H1 (cell line): ENCODE measurements at regions not wholly inside any gene's neighbourhood (a gene's known extent, or its start where the extent isn't known, plus 50 kb on each side); places are given as distances from the start of the nearest gene placed in this dataset.

Source experiments
- CTCF ChIA-PET: fragments of 300-600 bp; sonication (Branson Sonifier 250); formaldehyde crosslinking; loops from one replicate; lab custom pipeline; 2021; ENCODE audit not compliant: partially characterized antibody; lab: Charles Lee
- POLR2A ChIA-PET: fragments of 300-600 bp; sonication (Branson Sonifier 250); formaldehyde crosslinking; loops from one replicate; lab custom pipeline; 2021; ENCODE audit warnings: inconsistent platforms; ENCODE audit not compliant: partially characterized antibody; lab: Charles Lee
- DNase-seq, 2 experiments: peaks; one replicate each; pipeline versions ENCODE4 v3.0.0 to v3.0.0-alpha.2; 2010 to 2022; ENCODE audit warnings: low spot score in 2 of 2, low read depth in 1 of 2, mixed read lengths in 1 of 2
- FAIRE-seq: peaks from 2 replicates; lab custom pipeline; 2011; peaks lifted over from hg19 to GRCh38; lab: Jason Lieb, UNC
- H2AFZ ChIP-seq: 2 replicates; pipeline ENCODE4 v1.8.1; 2012; ENCODE audit warnings: low read length, inconsistent platforms
- H2AK5ac ChIP-seq: 2 replicates; pipeline ENCODE4 v1.6.1; 2013; ENCODE audit warnings: low read depth, low read length
- H2BK120ac ChIP-seq: replicated peaks from 2 replicates; pipeline ENCODE3; 2013; ENCODE audit warnings: low read depth, low read length, inconsistent platforms
- H2BK12ac ChIP-seq: 2 replicates; pipeline ENCODE4 v1.6.1; 2013; ENCODE audit warnings: low read depth, low read length
- H2BK15ac ChIP-seq: 2 replicates; pipeline ENCODE4 v1.6.1; 2013; ENCODE audit warnings: low read length
- H2BK20ac ChIP-seq: 2 replicates; pipeline ENCODE4 v1.6.1; 2013; ENCODE audit warnings: low read length
- H2BK5ac ChIP-seq: 2 replicates; pipeline ENCODE4 v1.6.1; 2013; ENCODE audit warnings: low read depth, low read length
- H3K14ac ChIP-seq: 2 replicates; pipeline ENCODE4 v1.6.1; 2013; ENCODE audit warnings: inconsistent platforms; ENCODE audit not compliant: insufficient read length
- H3K18ac ChIP-seq: 2 replicates; pipeline ENCODE4 v1.6.1; 2013; ENCODE audit warnings: low read length; ENCODE audit errors: extremely low read depth
- H3K23ac ChIP-seq: 2 replicates; pipeline ENCODE4 v1.6.1; 2013; ENCODE audit warnings: inconsistent platforms; ENCODE audit not compliant: insufficient read length
- H3K23me2 ChIP-seq: 2 replicates; pipeline ENCODE4 v1.6.1; 2013; ENCODE audit warnings: low read depth, low read length
- H3K27ac ChIP-seq: 2 replicates; pipeline ENCODE4 v1.6.1; 2011; ENCODE audit warnings: low read depth, low read length, inconsistent platforms
- H3K27me3 ChIP-seq, 4 experiments: replicated peaks in 1 of 4; 1 replicate in 1 of 4; 2 replicates in 3 of 4; pipeline versions ENCODE4 v1.6.1 to v1.8.1; 2011 to 2013; ENCODE audit warnings: low read length in 3 of 4, mild to moderate bottlenecking in 3 of 4, inconsistent platforms in 2 of 4, mixed read lengths in 2 of 4, moderate library complexity in 1 of 4; ENCODE audit not compliant: control insufficient read depth in 3 of 4, insufficient read depth in 3 of 4; ENCODE audit errors: extremely low read depth in 1 of 4
- H3K36me3 ChIP-seq, 4 experiments: 2 replicates each; pipeline versions ENCODE4 v1.6.1 to v1.8.1; 2011 to 2013; ENCODE audit warnings: mild to moderate bottlenecking in 4 of 4, low read length in 3 of 4, moderate library complexity in 2 of 4, control low read depth in 1 of 4, inconsistent platforms in 1 of 4; ENCODE audit not compliant: insufficient read depth in 4 of 4, control insufficient read depth in 2 of 4
- H3K4ac ChIP-seq: replicated peaks from 2 replicates; pipeline ENCODE3; 2013; ENCODE audit warnings: low read length, low read depth, mixed read lengths, inconsistent platforms; ENCODE audit not compliant: insufficient read length
- H3K4me1 ChIP-seq, 4 experiments: replicated peaks in 1 of 4; 1 replicate in 1 of 4; 2 replicates in 3 of 4; pipeline versions ENCODE4 v1.6.1 to v1.8.1; 2011 to 2013; ENCODE audit warnings: low read length in 3 of 4, inconsistent platforms in 2 of 4, mixed read lengths in 1 of 4; ENCODE audit not compliant: insufficient read depth in 4 of 4, control insufficient read depth in 3 of 4
- H3K4me2 ChIP-seq, 2 experiments: 2 replicates each; pipeline versions ENCODE4 v1.6.1 to v1.8.1; 2011 to 2013; ENCODE audit warnings: low read depth in 2 of 2, low read length in 2 of 2, control low read depth in 1 of 2, inconsistent platforms in 1 of 2, mild to moderate bottlenecking in 1 of 2; ENCODE audit not compliant: insufficient read depth in 1 of 2
- H3K4me3 ChIP-seq, 4 experiments: fragments of 200-600, 300-600 bp in 1 of 4; sonication (generic), shearing (Covaris generic), sonication (Bioruptor Twin) in 1 of 4; 2 replicates each; pipeline versions ENCODE4 v1.5.1 to v1.8.1; 2011 to 2016; ENCODE audit warnings: low read length in 4 of 4, low read depth in 3 of 4, control low read depth in 2 of 4, inconsistent platforms in 2 of 4, mild to moderate bottlenecking in 2 of 4, mixed read lengths in 1 of 4, moderate library complexity in 1 of 4; ENCODE audit not compliant: insufficient read depth in 2 of 4; ENCODE audit errors: extremely low read depth in 1 of 4
- H3K56ac ChIP-seq: replicated peaks from 2 replicates; pipeline ENCODE3; 2013; ENCODE audit warnings: low read depth, mild to moderate bottlenecking, mixed read lengths, low read length, inconsistent platforms; ENCODE audit not compliant: insufficient read length
- H3K79me1 ChIP-seq: 2 replicates; pipeline ENCODE4 v1.6.1; 2013; ENCODE audit warnings: low read depth, low read length, control low read depth
- H3K79me2 ChIP-seq, 2 experiments: 2 replicates each; pipeline versions ENCODE4 v1.6.1 to v1.8.1; 2012 to 2013; ENCODE audit warnings: low read length in 2 of 2, mild to moderate bottlenecking in 2 of 2, inconsistent platforms in 1 of 2; ENCODE audit not compliant: insufficient read depth in 2 of 2, control insufficient read depth in 1 of 2
- H3K9ac ChIP-seq, 4 experiments: replicated peaks in 1 of 4; 1 replicate in 1 of 4; 2 replicates in 3 of 4; pipeline versions ENCODE4 v1.6.1 to v1.8.1; 2011 to 2013; ENCODE audit warnings: low read depth in 3 of 4, low read length in 3 of 4, control low read depth in 2 of 4, mild to moderate bottlenecking in 2 of 4, moderate library complexity in 2 of 4, inconsistent platforms in 1 of 4; ENCODE audit errors: extremely low read depth in 1 of 4
- H3K9me3 ChIP-seq, 2 experiments: 2 replicates each; pipeline versions ENCODE4 v1.6.1 to v1.8.1; 2012 to 2013; ENCODE audit warnings: mild to moderate bottlenecking in 2 of 2, moderate library complexity in 2 of 2, control low read depth in 1 of 2, inconsistent platforms in 1 of 2, low read depth in 1 of 2, low read length in 1 of 2, mixed read lengths in 1 of 2; ENCODE audit not compliant: insufficient read depth in 2 of 2
- H4K20me1 ChIP-seq, 2 experiments: replicated peaks in 1 of 2; 2 replicates each; pipeline versions ENCODE3 to v1.8.1; 2011 to 2013; ENCODE audit warnings: inconsistent platforms in 2 of 2, low read length in 2 of 2, mild to moderate bottlenecking in 1 of 2; ENCODE audit not compliant: insufficient read depth in 2 of 2, control insufficient read depth in 1 of 2
- H4K5ac ChIP-seq: 2 replicates; pipeline ENCODE4 v1.6.1; 2013; ENCODE audit warnings: low read length, low read depth, mixed read lengths, inconsistent platforms; ENCODE audit not compliant: insufficient read length
- H4K8ac ChIP-seq: 2 replicates; pipeline ENCODE4 v1.8.0; 2013; ENCODE audit warnings: mild to moderate bottlenecking, moderate library complexity, low read length, inconsistent platforms; ENCODE audit not compliant: insufficient read depth; ENCODE audit errors: extremely low read depth
- H4K91ac ChIP-seq: replicated peaks from 2 replicates; pipeline ENCODE3; 2013; ENCODE audit warnings: low read length, mixed read lengths, inconsistent platforms; ENCODE audit not compliant: insufficient read length
- WGBS, 2 experiments: shearing (Covaris generic) in 1 of 2; methylation state at CpG; one replicate each; pipeline versions ENCODE4 v1.1.6 to v1.1.7; 2013 to 2015; ENCODE audit warnings: low lambda C conversion rate in 2 of 2, mixed read lengths in 2 of 2, inconsistent platforms in 1 of 2, low coverage in 1 of 2, missing lambda C conversion rate in 1 of 2; ENCODE audit not compliant: insufficient replicate concordance in 2 of 2, insufficient coverage in 1 of 2, insufficient read length in 1 of 2; ENCODE audit errors: extremely low coverage in 1 of 2, missing lambda C conversion rate in 1 of 2; 5-methylcytosine and 5-hydroxymethylcytosine counted together

- Histone ChIP-seq H2AK5ac (no peak overlapping the region), H3K4me2 (no peak overlapping the region), H3K23me2 (no peaks in the 10 kb centered on the region), H3K27me3 (no peaks in the 10 kb centered on the region), H2BK12ac (no peak overlapping the region; the same call in 1 of the 2 replicates), H2BK20ac (no peak overlapping the region), H3K79me2 (no peaks in the 10 kb centered on the region), H3K14ac (no peak overlapping the region), H3K56ac (no peak overlapping the region), H3K18ac (no peak overlapping the region), H4K5ac (no peak overlapping the region), H2BK15ac (no peak overlapping the region), H4K20me1 (no peaks in the 10 kb centered on the region), H4K8ac (no peak overlapping the region), H2BK120ac (peak overlapping the region; percentile 88), H3K4me3 (no peak overlapping the region), H3K23ac (no peak overlapping the region), H3K79me1 (no peaks in the 10 kb centered on the region), H3K27ac (no peak overlapping the region), H3K9ac (no peak overlapping the region), H2AFZ (no peak overlapping the region), H3K4ac (no peak overlapping the region), H3K36me3 (no peaks in the 10 kb centered on the region), H3K9me3 (no peaks in the 10 kb centered on the region), H4K91ac (no peak overlapping the region), H2BK5ac (no peak overlapping the region), H3K4me1 (peaks cover 0 to 6% (median 3%) of the 10 kb centered on the region in 4 experiments; a peak in 3 of 7 replicates)
- 85% methylated on average over 2 of the region's 2 CpGs; no CpG with 5 or more reads in 1 of the 2 experiments for WGBS, 2 experiments
- FAIRE-seq (no peak), DNase-seq (no peak)
- POLR2A ChIA-PET: no interaction called here
- CTCF ChIA-PET: interaction anchor here (1.2 to 2.1 kb wide), 2 partner anchors 16 to 105 kb away, joined by 3 to 5 read pairs; no protein-coding TSS in a partner anchor
Measured at GRCh38 chr12:75701859-75702258, 190.4 kb upstream of the KRR1 start.
